RWPE1 (cell line): ENCODE measurements at regions not wholly inside any gene's neighbourhood (a gene's known extent, or its start where the extent isn't known, plus 50 kb on each side); places are given as distances from the start of the nearest gene placed in this dataset.
"Not testable (repeated sequence)": the region's sequence is repeated elsewhere in the genome, so short reads cannot be mapped to it uniquely, and the experiment has no call there.

ENCODE experiments used
- CTCF ChIA-PET: fragments of 350-600 bp; sonication (Branson Sonifier 250); formaldehyde crosslinking; extraction: SDS; loops from one replicate; lab custom pipeline; 2021; lab: Yijun Ruan, JAX
- POLR2A ChIA-PET: fragments of 400-600 bp; formaldehyde crosslinking; extraction: SDS; loops from one replicate; lab custom pipeline; 2020; ENCODE audit warnings: antibody characterized with exemption; ENCODE audit not compliant: low non-redundant PET; lab: Yijun Ruan, JAX
- DNase-seq: peaks from one replicate; pipeline ENCODE4 v3.0.0; 2012; ENCODE audit warnings: low spot score
- H3K27ac ChIP-seq: fragments of 450-650 bp; 2 replicates; pipeline ENCODE4 v1.5.1; 2017
- TF ChIP-seq, protein P1 (sequence below): fragments of 450-650 bp; conservative IDR thresholded peaks from 2 replicates; pipeline ENCODE4 v1.5.1; 2017; ENCODE audit warnings: low read depth, mild to moderate bottlenecking

DNA sequence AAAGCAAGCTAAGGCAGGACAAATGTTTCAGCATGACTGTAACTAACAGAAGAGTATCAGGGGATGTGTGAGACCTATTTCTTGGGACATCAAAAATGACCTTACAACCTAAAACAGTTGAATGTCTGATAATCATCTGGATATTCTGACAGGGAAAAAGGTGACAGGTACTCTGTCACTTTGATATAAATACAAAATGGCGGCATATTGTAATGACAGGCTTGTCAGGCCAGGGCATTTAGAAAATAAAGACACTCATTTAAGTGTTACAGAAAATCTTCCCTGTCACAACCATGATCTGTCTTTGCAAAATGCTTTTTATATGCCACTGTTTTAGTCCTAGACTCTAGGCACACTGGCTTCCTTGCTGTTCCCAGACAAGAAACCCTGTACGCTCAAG is 1033.3 kb upstream of the FLRT2 start:
- POLR2A ChIA-PET = no interaction called here
- CTCF ChIA-PET = no interaction called here
- TF ChIP-seq, protein P1, sequence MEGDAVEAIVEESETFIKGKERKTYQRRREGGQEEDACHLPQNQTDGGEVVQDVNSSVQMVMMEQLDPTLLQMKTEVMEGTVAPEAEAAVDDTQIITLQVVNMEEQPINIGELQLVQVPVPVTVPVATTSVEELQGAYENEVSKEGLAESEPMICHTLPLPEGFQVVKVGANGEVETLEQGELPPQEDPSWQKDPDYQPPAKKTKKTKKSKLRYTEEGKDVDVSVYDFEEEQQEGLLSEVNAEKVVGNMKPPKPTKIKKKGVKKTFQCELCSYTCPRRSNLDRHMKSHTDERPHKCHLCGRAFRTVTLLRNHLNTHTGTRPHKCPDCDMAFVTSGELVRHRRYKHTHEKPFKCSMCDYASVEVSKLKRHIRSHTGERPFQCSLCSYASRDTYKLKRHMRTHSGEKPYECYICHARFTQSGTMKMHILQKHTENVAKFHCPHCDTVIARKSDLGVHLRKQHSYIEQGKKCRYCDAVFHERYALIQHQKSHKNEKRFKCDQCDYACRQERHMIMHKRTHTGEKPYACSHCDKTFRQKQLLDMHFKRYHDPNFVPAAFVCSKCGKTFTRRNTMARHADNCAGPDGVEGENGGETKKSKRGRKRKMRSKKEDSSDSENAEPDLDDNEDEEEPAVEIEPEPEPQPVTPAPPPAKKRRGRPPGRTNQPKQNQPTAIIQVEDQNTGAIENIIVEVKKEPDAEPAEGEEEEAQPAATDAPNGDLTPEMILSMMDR = no peak
- no peak for DNase-seq
- H3K27ac ChIP-seq = no peak overlapping the region

DNA sequence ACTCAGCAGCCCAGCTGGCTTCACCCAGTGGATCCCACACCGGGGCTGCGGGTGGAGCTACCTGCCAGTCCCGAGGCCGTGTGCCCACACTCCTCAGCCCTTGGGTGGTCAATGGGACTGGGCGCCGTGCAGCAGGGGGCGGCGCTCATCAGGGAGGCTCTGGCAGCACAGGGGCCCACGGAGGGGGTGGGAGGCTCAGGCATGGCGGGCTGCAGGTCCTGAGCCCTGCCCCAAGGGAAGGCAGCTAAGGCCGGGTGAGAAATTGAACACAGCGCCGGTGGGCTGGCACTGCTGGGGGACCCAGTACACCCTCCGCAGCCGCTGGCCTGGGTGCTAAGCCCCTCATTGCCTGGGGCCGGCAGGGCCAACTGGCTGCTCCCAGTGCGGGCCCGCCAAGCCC is 1017.1 kb upstream of the FLRT2 start:
- POLR2A ChIA-PET, H3K27ac ChIP-seq, CTCF ChIA-PET, DNase-seq: not testable (repeated sequence)

DNA sequence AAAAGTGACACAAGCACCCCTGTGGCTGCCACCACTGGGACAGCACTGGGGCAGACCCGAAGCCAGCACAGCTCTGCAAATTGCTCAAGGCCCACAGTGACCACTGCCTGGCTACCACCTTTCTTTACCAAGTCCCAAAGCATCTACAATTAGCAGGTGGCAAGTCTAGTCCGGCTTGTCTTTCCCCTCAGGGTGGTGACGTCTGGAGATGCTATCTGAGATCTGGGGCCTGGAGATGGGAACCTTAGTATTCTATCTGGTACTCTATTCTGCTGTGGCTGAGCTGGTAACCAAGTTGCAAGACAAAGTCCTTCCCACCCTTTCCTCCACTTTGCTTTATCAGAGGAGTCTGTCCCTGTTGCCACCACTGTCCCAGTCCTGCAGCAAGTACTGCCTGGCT is 1010.1 kb upstream of the FLRT2 start:
- CTCF ChIA-PET = no interaction called here
- TF ChIP-seq, protein P1 = no peak
- H3K27ac ChIP-seq = no peak overlapping the region
- POLR2A ChIA-PET = no interaction called here
- DNase-seq = no peak

DNA sequence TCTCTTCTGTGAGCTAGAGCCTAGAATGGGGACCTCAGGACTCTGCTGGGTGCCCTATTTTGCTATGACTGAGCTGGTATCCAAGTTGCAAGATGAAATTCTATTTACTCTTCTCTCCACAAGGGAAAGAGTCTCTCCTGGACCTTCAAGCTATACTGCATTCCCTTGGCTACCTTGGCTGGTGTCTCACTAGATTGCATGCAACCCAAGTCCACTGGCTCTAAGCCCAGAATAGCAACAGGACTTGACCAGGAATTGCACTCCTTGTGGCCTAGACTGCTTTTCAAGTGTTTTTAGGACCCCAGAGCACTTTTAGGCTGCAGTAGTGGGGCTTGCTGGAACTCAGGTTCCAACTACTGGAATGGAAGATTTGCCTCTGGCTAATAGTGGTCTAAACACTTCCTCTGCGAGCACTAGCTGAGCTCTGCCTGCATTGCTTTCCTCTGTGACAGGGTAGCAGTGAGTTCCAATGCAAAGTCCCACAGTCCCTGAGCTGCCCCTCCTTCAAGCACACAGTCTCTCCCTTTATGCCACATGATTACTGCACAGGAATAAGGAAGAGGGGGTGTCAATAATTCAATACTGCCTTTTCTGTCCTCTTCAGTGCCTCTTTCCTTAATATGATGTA is 1009.1 kb upstream of the FLRT2 start:
- no peak overlapping the region for H3K27ac ChIP-seq
- TF ChIP-seq, protein P1 = no peak
- CTCF ChIA-PET = interaction anchor here (0.6 kb wide), 1 partner anchor 1175 kb away, joined by 3 read pairs; no protein-coding TSS in a partner anchor
- DNase-seq = no peak
- POLR2A ChIA-PET = no interaction called here

DNA sequence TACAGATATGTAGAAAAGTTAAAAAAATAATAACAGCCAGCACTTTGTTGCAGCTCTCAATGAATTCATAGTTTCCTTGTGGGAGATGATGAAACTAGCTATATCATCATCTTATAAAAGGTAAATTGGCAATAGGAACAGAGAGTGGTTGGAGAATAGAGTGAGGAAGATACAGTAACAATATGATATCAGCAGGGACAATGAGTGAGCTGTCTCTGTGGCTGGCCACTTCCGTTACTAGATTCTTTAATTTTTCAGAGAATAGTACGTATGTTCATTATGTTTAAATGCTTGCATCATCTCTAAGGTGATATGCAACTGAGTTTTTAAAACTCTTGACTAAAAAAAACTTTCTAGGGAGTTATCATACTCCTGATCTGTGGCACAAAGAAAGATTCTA is 1006.2 kb upstream of the FLRT2 start:
- CTCF ChIA-PET = interaction anchor here (0.6 to 0.7 kb wide), 2 partner anchors 12 to 41 kb away, joined by 3 read pairs; no protein-coding TSS in a partner anchor
- no peak for DNase-seq
- TF ChIP-seq, protein P1 = no peak
- no peak overlapping the region for H3K27ac ChIP-seq
- POLR2A ChIA-PET = no interaction called here

DNA sequence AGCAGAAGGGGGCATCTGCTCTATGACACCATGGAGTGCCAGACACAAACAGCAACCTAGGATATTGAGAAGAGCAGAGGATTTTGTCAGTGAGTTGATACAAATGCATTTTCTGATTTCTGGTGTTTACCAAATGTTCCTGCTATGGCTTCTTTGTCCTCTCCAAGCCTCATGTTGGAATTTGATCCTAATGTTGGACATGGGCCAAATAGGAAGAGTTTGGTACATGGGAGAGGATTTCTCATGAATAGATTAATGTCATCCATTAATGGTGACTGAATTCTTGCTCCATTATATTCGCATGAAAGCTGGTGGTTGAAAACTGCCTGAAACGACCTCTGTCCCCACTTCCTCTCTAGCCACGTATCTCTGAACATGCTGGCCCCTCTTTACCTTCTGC is 1002.2 kb upstream of the FLRT2 start:
- TF ChIP-seq, protein P1 = no peak
- no peak for DNase-seq
- no peak overlapping the region for H3K27ac ChIP-seq
- ChIA-PET POLR2A (no interaction called here), CTCF (interaction anchor here (0.6 kb wide), 1 partner anchor 145 kb away, joined by 3 read pairs; no protein-coding TSS in a partner anchor)

DNA sequence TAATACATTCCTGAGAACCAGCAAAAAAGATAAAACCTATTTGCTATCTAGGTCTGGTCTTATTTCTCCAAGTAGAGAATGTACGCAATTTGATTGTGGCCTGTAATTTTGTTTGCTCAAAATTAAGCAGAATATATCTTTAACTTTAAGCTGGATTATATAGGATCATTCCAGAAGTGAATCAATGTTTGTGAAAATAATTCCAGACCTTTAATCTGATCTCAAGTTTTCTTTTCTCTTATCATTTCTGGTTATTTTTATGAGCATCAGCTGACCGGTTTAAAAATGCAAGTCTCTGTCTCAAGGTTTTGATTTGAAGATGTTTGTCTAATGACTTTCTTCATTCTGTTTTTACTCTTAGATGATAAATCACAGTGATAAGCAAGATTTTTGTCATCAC is 997.9 kb upstream of the FLRT2 start:
- DNase-seq = no peak
- TF ChIP-seq, protein P1 = no peak
- no peak overlapping the region for H3K27ac ChIP-seq
- POLR2A ChIA-PET = no interaction called here
- CTCF ChIA-PET = no interaction called here
